ENCODE measurements at regions not wholly inside any gene's neighbourhood (a gene's known extent, or its start where the extent isn't known, plus 50 kb on each side); places are given as distances from the start of the nearest gene placed in this dataset.

DNA sequence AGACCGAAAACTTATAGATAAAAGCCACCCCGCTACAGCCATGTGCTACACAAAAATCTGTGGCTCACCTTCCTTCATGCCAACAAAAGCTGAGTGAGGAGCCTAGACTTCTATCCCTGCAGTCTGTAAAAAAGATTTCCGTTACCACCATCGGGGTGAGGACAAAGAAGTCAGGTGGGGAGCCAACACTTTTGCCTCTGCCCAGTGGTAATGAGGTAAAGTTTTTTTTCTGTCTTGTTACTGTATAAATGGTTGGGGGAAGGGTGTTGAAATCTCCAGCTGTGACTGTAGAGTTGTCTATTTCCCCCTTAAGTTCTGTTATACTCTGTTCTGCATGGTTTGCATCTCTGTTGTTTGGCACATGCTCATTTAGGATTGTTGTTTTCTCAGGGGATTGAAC, 707.8 kb downstream of the FLRT2 start:
- Mint-ChIP-seq H3K27me3 (no peaks in the 10 kb centered on the region), H3K4me3 (no peak overlapping the region), H3K27ac (no peak overlapping the region), H3K4me1 (ENCODE audit: low read depth) (no peaks in the 10 kb centered on the region), H3K36me3 (ENCODE audit: low read depth) (no peaks in the 10 kb centered on the region), H3K9me3 (peaks cover 10% of the 10 kb centered on the region)
- Histone ChIP-seq H3K36me3 (ENCODE audit: insufficient read depth, low read length) (no peaks in the 10 kb centered on the region), H3K4me3 (ENCODE audit: low read length) (no peak overlapping the region), H3K9me3 (ENCODE audit: control insufficient read depth in 1 of 2, insufficient read depth in 1 of 2, low read length in 2 of 2) (peaks cover 5% of the 10 kb centered on the region in 2 experiments), H3K27ac (ENCODE audit: low read depth in 1 of 2, low read length in 2 of 2) (no peak overlapping the region), H3K4me1 (ENCODE audit: insufficient read depth, low read length) (no peaks in the 10 kb centered on the region), H3K27me3 (ENCODE audit: control insufficient read depth in 1 of 2, insufficient read depth in 2 of 2, low read length in 2 of 2) (no peaks in the 10 kb centered on the region)
- CTCF ChIA-PET: no interaction called here
- no peak for ATAC-seq (ENCODE audit: poor library complexity)
- POLR2A ChIA-PET: no interaction called here
- TF ChIP-seq, protein P1, sequence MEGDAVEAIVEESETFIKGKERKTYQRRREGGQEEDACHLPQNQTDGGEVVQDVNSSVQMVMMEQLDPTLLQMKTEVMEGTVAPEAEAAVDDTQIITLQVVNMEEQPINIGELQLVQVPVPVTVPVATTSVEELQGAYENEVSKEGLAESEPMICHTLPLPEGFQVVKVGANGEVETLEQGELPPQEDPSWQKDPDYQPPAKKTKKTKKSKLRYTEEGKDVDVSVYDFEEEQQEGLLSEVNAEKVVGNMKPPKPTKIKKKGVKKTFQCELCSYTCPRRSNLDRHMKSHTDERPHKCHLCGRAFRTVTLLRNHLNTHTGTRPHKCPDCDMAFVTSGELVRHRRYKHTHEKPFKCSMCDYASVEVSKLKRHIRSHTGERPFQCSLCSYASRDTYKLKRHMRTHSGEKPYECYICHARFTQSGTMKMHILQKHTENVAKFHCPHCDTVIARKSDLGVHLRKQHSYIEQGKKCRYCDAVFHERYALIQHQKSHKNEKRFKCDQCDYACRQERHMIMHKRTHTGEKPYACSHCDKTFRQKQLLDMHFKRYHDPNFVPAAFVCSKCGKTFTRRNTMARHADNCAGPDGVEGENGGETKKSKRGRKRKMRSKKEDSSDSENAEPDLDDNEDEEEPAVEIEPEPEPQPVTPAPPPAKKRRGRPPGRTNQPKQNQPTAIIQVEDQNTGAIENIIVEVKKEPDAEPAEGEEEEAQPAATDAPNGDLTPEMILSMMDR (IDR thresholded peaks at IDR 0.05): no peak
- no peak for DNase-seq
- intact Hi-C loops (cut with DNase I, micrococcal nuclease): no loop called here

DNA sequence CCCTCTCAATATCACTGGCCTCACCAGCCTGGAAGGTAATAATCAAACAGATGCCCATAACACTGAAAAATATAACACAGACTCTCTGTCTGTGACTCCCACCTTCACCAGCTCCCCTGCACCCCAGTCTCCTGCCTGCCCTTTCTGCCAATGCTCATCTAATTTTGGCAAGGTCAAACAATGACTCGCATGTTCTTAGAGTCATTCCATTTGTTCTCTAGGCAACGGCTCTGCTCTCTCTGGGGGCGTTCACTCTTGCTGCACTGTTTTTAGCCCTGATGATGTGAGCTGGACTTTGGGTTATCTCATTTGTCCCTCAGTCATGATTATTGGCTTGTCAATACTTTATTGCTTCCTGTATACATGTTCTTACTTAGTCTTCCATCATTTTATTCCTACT, 691.8 kb downstream of the FLRT2 start:
- ATAC-seq (ENCODE audit: poor library complexity): no peak
- Mint-ChIP-seq H3K27me3 (no peaks in the 10 kb centered on the region), H3K36me3 (ENCODE audit: low read depth) (no peaks in the 10 kb centered on the region), H3K4me3 (no peak overlapping the region), H3K27ac (no peak overlapping the region), H3K4me1 (ENCODE audit: low read depth) (no peaks in the 10 kb centered on the region), H3K9me3 (peaks cover 3% of the 10 kb centered on the region)
- Histone ChIP-seq H3K9me3 (ENCODE audit: control insufficient read depth in 1 of 2, insufficient read depth in 1 of 2, low read length in 2 of 2) (peaks cover 0 to 4% of the 10 kb centered on the region in 2 experiments), H3K36me3 (ENCODE audit: insufficient read depth, low read length) (no peaks in the 10 kb centered on the region), H3K27ac (ENCODE audit: low read depth in 1 of 2, low read length in 2 of 2) (no peak overlapping the region), H3K27me3 (ENCODE audit: control insufficient read depth in 1 of 2, insufficient read depth in 2 of 2, low read length in 2 of 2) (no peaks in the 10 kb centered on the region), H3K4me1 (ENCODE audit: insufficient read depth, low read length) (no peaks in the 10 kb centered on the region), H3K4me3 (ENCODE audit: low read length) (no peak overlapping the region)
- CTCF ChIA-PET: no interaction called here
- TF ChIP-seq, protein P1 (IDR thresholded peaks at IDR 0.05): no peak
- no peak for DNase-seq
- intact Hi-C loops (cut with DNase I, micrococcal nuclease): no loop called here
- POLR2A ChIA-PET: no interaction called here

DNA sequence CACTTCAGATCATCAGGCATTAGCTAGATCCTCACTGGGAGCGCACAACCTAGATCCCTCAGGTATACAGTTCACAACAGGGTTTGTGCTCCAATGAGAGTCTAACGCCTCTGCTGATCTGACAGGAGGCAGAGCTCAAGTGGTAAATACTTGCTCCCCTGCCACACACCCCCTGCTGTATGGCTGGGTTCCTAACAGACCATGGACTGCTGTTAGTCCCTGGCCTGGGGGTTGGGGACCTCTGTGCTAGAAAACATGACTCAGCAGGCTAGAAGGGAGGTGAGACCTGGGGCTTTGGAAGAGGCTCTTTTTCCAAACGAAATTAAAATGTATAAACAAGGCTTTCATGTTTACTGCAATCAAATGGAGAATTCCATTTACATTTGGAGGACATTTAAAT, 691.1 kb downstream of the FLRT2 start:
- TF ChIP-seq, protein P1 (IDR thresholded peaks at IDR 0.05): no peak
- no peaks in the 10 kb centered on the region for H3K36me3 ChIP-seq (ENCODE audit: insufficient read depth, low read length)
- intact Hi-C loops (cut with DNase I, micrococcal nuclease): no loop called here
- no peaks in the 10 kb centered on the region for H3K27me3 Mint-ChIP-seq
- ATAC-seq (ENCODE audit: poor library complexity): no peak
- H3K4me3 Mint-ChIP-seq: no peak overlapping the region
- H3K9me3 Mint-ChIP-seq: no peaks in the 10 kb centered on the region
- no peak overlapping the region for H3K27ac Mint-ChIP-seq
- no peak overlapping the region for H3K4me3 ChIP-seq (ENCODE audit: low read length)
- no peaks in the 10 kb centered on the region for H3K36me3 Mint-ChIP-seq (ENCODE audit: low read depth)
- ChIA-PET CTCF (no interaction called here), POLR2A (no interaction called here)
- H3K9me3 ChIP-seq (ENCODE audit: control insufficient read depth in 1 of 2, insufficient read depth in 1 of 2, low read length in 2 of 2): peaks cover 0 to 4% of the 10 kb centered on the region in 2 experiments
- H3K27me3 ChIP-seq (ENCODE audit: control insufficient read depth in 1 of 2, insufficient read depth in 2 of 2, low read length in 2 of 2): no peaks in the 10 kb centered on the region
- no peaks in the 10 kb centered on the region for H3K4me1 Mint-ChIP-seq (ENCODE audit: low read depth)
- no peaks in the 10 kb centered on the region for H3K4me1 ChIP-seq (ENCODE audit: insufficient read depth, low read length)
- H3K27ac ChIP-seq (ENCODE audit: low read depth in 1 of 2, low read length in 2 of 2): no peak overlapping the region
- DNase-seq: no peak
